ENCODE measurements at regions not wholly inside any gene's neighbourhood (a gene's known extent, or its start where the extent isn't known, plus 50 kb on each side); places are given as distances from the start of the nearest gene placed in this dataset.

GRCh38 chr2:161100211-161100895 lies 59.9 kb upstream of the TANK start:
- TF ChIP-seq CTCF (conservative IDR thresholded peaks at IDR 0.05; ENCODE audit: low read length) (no peak), EZH2phosphoT487 (IDR thresholded peaks at IDR 0.05; ENCODE audit: borderline replicate concordance) (no peak)

Data from Loucy (cell line).